HG03135 (cell line): ENCODE measurements at regions not wholly inside any gene's neighbourhood (a gene's known extent, or its start where the extent isn't known, plus 50 kb on each side); places are given as distances from the start of the nearest gene placed in this dataset.
"Not testable (repeated sequence)": the region's sequence is repeated elsewhere in the genome, so short reads cannot be mapped to it uniquely, and the experiment has no call there.

Source experiments
- ATAC-seq: cut with Tn5 transposase; IDR thresholded peaks from one replicate; pipeline ENCODE4 v1.9.1; 2021; ENCODE audit warnings: mild to moderate bottlenecking, moderate library complexity; ENCODE audit not compliant: unreplicated experiment

DNA sequence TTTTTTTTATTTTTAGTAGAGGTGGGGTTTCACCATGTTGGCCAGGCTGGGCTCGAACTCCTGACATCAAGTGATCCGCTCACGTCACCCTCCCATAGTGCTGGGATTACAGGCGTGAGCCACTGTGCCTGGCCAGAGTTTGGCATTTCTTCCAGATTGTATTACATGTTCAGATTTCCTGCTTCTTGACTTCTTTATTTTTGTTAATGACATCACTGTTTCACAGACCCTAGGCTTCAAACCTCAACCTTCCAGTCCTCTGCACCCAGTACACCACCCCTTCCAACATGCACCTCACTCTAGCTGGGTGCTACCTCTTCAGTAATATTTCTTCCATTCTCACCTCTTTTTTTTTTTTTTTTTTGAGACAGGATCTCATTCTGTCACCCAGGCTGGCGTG, 53.6 kb upstream of the ZFHX3 start:
- ATAC-seq = no peak

DNA sequence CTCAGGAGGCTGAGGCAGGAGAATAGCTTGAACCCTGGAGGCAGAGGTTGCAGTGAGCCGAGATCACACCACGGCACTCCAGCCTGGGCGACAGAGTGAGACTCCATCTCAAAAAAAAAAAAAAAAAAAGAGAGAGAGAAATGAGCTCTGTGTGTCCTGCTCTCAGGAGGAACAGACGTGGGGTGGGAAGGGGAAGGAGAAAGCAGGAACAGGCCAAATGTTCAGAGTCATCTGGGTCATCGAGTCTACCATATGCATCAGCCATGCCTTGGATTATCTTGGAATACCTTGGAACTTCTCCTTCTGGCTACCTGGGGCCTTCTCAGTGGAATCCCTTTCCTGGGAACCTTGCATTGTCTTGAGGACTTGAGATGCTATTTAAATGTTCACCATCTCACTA, 51.7 kb upstream of the ZFHX3 start:
- not testable (repeated sequence) for ATAC-seq
